ENCODE measurements at regions not wholly inside any gene's neighbourhood (a gene's known extent, or its start where the extent isn't known, plus 50 kb on each side); places are given as distances from the start of the nearest gene placed in this dataset.

- no peaks in the 10 kb centered on the region for H3K27me3 ChIP-seq (ENCODE audit: control insufficient read depth in 2 of 2, insufficient read depth in 2 of 2, low read length in 2 of 2)
- no peak overlapping the region for H3K4me3 Mint-ChIP-seq
- H3K36me3 Mint-ChIP-seq, result no peaks in the 10 kb centered on the region
- H3K36me3 ChIP-seq (replicated peaks in 1 of 2; ENCODE audit: control insufficient read depth in 1 of 2, insufficient read depth in 2 of 2, low read length in 2 of 2), result no peaks in the 10 kb centered on the region
- H3K9ac ChIP-seq (ENCODE audit: insufficient read depth, low read length, poor library complexity, severe bottlenecking), result no peak overlapping the region
- no peak overlapping the region for H2AFZ ChIP-seq (ENCODE audit: insufficient read depth, low read depth, low read length, poor library complexity, severe bottlenecking)
- peaks cover 7 to 17% (median 8%) of the 10 kb centered on the region in 3 donors for H3K27me3 Mint-ChIP-seq (ENCODE audit: low read depth in 3 of 3)
- DNase-seq, result no peak
- no peak overlapping the region for H3K4me3 ChIP-seq (replicated peaks in 1 of 3; ENCODE audit: low read depth in 2 of 3, low read length in 3 of 3)
- H3K4me2 ChIP-seq (replicated peaks; ENCODE audit: extremely low read depth, low read length, poor library complexity, severe bottlenecking), result no peak overlapping the region
- no peaks in the 10 kb centered on the region for H3K4me1 Mint-ChIP-seq
- no peak for TF ChIP-seq CTCF (IDR thresholded peaks at IDR 0.05)
- intact Hi-C loops (cut with micrococcal nuclease), result no loop called here
- no peaks in the 10 kb centered on the region for H3K4me1 ChIP-seq (ENCODE audit: control insufficient read depth in 1 of 2, insufficient read depth in 2 of 2, low read length in 2 of 2)
- no peaks in the 10 kb centered on the region for H4K20me1 ChIP-seq (ENCODE audit: insufficient read depth, low read length)
- no peak overlapping the region for H3K27ac ChIP-seq (ENCODE audit: low read depth in 1 of 2, low read length in 2 of 2)
- H3K27ac Mint-ChIP-seq, result no peak overlapping the region
- no peaks in the 10 kb centered on the region for H3K9me3 ChIP-seq (replicated peaks in 1 of 2; ENCODE audit: control insufficient read depth in 1 of 2, insufficient read depth in 1 of 2, low read length in 2 of 2)
- WGBS (ENCODE audit: insufficient coverage), result 80% methylated on average over 9 of the region's 10 CpGs
- H3K79me2 ChIP-seq (ENCODE audit: insufficient read depth, low read length), result no peaks in the 10 kb centered on the region
- H3K9me3 Mint-ChIP-seq, result peaks cover 0 to 9% (median 1%) of the 10 kb centered on the region in 7 donors
These were observed 103.7 kb upstream of the LHX5 start for GRCh38 chr12:113575386-113575785.

GRCh38 chr12:113573148-113573547 lies 101.5 kb upstream of the LHX5 start:
- no peak overlapping the region for H3K9ac ChIP-seq (ENCODE audit: insufficient read depth, low read length, poor library complexity, severe bottlenecking)
- DNase-seq, result no peak
- no peaks in the 10 kb centered on the region for H3K79me2 ChIP-seq (ENCODE audit: insufficient read depth, low read length)
- no peak for TF ChIP-seq CTCF (IDR thresholded peaks at IDR 0.05)
- peaks cover 5 to 20% (median 8%) of the 10 kb centered on the region in 3 donors for H3K27me3 Mint-ChIP-seq (ENCODE audit: low read depth in 3 of 3)
- no peaks in the 10 kb centered on the region for H3K27me3 ChIP-seq (ENCODE audit: control insufficient read depth in 2 of 2, insufficient read depth in 2 of 2, low read length in 2 of 2)
- 100% methylated on average over 1 of the region's 1 CpG for whole genome bisulfite sequencing (ENCODE audit: insufficient coverage)
- intact Hi-C loops (cut with micrococcal nuclease), result no loop called here
- no peak overlapping the region for H3K27ac ChIP-seq (ENCODE audit: low read depth in 1 of 2, low read length in 2 of 2)
- no peak overlapping the region for H3K4me3 ChIP-seq (replicated peaks in 1 of 3; ENCODE audit: low read depth in 2 of 3, low read length in 3 of 3)
- H3K4me1 Mint-ChIP-seq, result no peaks in the 10 kb centered on the region
- H3K9me3 Mint-ChIP-seq, result peaks cover 0 to 5% (median 0%) of the 10 kb centered on the region in 7 donors
- H4K20me1 ChIP-seq (ENCODE audit: insufficient read depth, low read length), result no peaks in the 10 kb centered on the region
- H3K9me3 ChIP-seq (replicated peaks in 1 of 2; ENCODE audit: control insufficient read depth in 1 of 2, insufficient read depth in 1 of 2, low read length in 2 of 2), result no peaks in the 10 kb centered on the region
- no peak overlapping the region for H2AFZ ChIP-seq (ENCODE audit: insufficient read depth, low read depth, low read length, poor library complexity, severe bottlenecking)
- H3K4me2 ChIP-seq (replicated peaks; ENCODE audit: extremely low read depth, low read length, poor library complexity, severe bottlenecking), result no peak overlapping the region
- H3K4me3 Mint-ChIP-seq, result no peak overlapping the region
- no peaks in the 10 kb centered on the region for H3K36me3 ChIP-seq (replicated peaks in 1 of 2; ENCODE audit: control insufficient read depth in 1 of 2, insufficient read depth in 2 of 2, low read length in 2 of 2)
- no peak overlapping the region for H3K27ac Mint-ChIP-seq
- no peaks in the 10 kb centered on the region for H3K36me3 Mint-ChIP-seq
- no peaks in the 10 kb centered on the region for H3K4me1 ChIP-seq (ENCODE audit: control insufficient read depth in 1 of 2, insufficient read depth in 2 of 2, low read length in 2 of 2)

Measured in CD14-positive monocyte (primary cell).